Fibroblast of lung (primary cell): ENCODE measurements at regions not wholly inside any gene's neighbourhood (a gene's known extent, or its start where the extent isn't known, plus 50 kb on each side); places are given as distances from the start of the nearest gene placed in this dataset.

Experiments used
- CTCF ChIP-seq, 2 donors: IDR thresholded peaks in 1 of 2; conservative IDR thresholded peaks in 1 of 2; 1 replicate in 1 of 2; 2 replicates in 1 of 2; pipeline ENCODE4 v1.5.1; 2011 to 2012; ENCODE audit warnings: low read length in 2 of 2, control low read depth in 1 of 2, inconsistent platforms in 1 of 2, low read depth in 1 of 2, mild to moderate bottlenecking in 1 of 2
- EZH2 ChIP-seq: IDR thresholded peaks from 2 replicates; pipeline ENCODE4 v1.5.1; 2012; ENCODE audit warnings: low read length, control low read depth, mild to moderate bottlenecking; ENCODE audit errors: missing control alignments

DNA sequence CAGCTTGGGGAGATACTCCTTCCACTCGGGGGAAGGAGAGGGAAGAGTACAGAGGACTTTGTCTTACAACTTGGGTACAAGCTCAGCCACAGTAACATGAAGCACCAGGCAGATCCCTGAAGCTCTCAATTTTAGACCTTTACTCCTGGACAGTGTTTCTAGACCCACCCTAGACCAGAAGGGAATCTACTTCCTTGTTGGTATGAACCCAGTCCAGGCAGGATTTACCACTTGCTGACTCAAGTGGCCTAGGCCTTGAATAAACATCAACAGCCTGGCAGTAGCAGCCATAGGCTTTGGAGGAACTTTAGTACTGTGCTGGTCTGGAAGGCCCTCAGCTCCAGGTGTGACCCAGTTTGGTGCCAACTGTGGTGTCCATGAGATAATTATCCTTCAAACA is 173.1 kb downstream of the ADRA2A start:
- TF ChIP-seq CTCF (conservative IDR thresholded peaks at IDR 0.05 in 1 of 2, IDR thresholded peaks at IDR 0.05 in 1 of 2; ENCODE audit: low read depth in 1 of 2, low read length in 2 of 2) = no peak
- TF ChIP-seq EZH2 = no peak
